Iris pigment epithelial cell (primary cell): ENCODE measurements at regions not wholly inside any gene's neighbourhood (a gene's known extent, or its start where the extent isn't known, plus 50 kb on each side); places are given as distances from the start of the nearest gene placed in this dataset.
"Not testable (repeated sequence)": the region's sequence is repeated elsewhere in the genome, so short reads cannot be mapped to it uniquely, and the experiment has no call there.

Experiments
- DNase-seq: peaks from one replicate; pipeline ENCODE4 v3.0.0-alpha.2; 2011; ENCODE audit warnings: low read depth

DNA sequence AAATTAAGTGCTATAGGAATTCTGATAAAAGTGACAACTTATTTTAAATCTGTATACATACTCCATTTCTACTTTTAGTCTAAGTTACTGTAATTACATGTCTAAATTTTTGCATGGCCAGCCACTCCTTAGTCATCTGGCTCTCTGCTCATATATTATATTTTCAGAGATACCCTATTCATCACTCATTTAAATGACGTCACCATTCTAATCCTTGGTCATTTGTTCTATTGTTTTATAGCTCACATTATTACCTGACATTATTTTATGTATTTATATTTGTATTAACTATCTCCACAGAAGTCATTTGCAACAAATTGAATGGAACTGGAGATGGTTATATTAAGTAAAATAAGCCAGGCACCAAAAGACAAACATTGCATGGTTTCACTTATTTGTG, 179.6 kb upstream of the CXorf51A start:
- no peak for DNase-seq

DNA sequence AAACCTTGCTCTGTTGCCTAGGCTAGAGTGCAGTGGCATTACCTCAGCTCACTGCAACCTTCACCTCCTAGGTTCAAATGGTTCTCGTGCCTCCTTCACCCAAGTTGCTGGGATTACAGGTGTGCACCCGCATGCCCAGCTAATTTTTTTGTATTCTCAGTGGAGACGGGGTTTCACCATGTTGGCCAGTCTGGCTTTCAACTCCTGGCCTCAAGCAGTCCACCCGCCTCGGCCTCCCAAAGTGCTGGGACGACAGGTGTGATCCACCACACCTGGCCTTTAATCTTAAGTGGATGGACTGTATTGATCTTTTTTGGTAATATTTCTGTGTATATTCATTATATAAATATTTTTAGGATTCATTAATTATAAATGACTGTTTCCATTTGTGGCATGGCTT, 158.7 kb upstream of the CXorf51A start:
- DNase-seq: no peak

DNA sequence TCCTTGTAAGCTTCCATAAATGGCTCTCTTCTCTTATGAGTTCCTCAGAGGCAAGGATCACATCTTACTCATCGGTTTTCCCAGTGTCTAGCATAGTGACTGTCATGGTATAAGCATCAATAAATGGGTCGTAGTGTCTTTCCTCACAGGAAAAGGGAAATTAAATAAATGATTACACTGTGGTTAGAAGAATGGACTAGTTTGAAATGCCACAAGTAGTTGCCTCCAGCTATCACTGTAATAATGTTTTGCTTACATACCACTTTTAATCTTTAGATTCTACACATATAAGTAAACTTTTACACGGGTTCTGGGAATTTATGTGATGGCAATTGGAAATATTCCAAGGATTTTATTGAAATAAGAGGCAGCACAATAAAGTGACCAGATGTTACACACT, 152.8 kb upstream of the CXorf51A start:
- no peak for DNase-seq

DNA sequence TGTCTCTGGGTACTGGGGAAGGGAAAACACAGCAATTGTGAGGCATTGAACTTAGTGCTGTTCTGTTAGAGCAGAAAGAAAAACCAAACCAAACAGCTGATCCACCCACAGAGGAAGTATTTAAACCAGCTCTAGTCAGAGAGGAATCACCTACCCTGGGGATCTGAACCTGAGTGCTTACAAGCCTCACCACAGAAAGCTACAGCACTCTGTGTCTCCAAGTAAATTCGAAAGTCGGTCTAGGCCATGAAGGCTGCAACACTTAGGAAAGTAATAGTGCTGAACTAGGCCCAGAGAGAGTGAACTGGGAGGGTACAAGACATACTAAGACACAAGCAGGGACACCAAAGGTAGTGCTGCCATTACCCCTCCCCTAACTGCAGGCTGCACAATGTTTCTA, 142.2 kb upstream of the CXorf51A start:
- no peak for DNase-seq

DNA sequence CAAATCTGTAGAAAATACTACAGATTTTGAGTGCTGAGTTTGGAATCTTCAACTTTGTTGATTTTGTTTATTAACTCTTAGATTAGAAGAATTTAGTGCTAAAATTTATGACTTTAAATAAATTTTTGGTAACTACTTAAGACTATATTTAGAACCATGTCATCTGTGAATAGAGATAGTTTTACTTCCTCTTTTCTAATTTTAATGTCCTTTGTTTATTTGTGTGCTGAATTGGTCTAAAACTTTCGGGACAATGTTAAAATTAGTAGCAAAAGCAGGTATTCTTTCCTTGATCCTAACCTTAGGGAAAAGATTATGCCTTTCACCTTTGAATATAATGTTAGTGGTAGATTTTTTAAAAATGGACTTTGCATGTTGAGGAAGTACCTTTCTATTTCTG, 119.7 kb upstream of the CXorf51A start:
- DNase-seq: no peak

DNA sequence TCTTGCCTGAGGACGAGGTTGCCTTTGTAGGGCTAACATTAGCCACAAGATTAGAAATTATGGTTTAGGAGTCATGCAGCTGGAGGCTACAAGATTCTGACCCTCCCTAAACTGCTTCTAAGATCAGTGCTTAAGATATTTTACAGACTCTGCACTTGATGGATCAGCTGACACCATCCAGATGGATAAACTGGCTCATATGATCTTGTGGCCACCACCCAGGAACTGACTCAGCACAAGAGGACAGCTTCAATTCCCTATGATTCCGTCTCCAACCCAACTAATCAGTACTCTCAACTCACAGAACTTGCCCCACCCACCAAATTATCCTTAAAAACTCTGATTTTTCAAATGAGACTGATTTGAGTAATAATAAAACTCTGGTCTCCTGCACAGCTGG, 118.5 kb upstream of the CXorf51A start:
- DNase-seq: not testable (repeated sequence)

DNA sequence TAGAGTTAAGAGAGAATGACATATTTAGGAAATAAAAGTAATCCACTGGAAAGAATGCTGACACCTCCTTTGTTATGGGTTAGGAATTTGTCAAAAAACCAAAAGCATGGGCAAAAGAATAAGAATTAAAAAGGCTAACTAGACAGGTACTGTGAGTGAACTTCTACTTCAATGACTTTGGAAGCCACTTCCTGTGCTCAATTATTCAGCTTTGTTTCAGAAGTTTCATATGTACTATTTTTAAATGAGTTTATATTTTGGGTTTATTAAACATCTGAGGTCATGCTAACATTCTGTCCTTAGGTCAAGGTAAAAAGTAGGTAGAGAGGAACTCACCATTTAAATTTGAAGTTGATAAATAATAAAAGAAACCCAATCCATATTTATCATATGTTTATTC, 106.7 kb upstream of the CXorf51A start:
- no peak for DNase-seq

DNA sequence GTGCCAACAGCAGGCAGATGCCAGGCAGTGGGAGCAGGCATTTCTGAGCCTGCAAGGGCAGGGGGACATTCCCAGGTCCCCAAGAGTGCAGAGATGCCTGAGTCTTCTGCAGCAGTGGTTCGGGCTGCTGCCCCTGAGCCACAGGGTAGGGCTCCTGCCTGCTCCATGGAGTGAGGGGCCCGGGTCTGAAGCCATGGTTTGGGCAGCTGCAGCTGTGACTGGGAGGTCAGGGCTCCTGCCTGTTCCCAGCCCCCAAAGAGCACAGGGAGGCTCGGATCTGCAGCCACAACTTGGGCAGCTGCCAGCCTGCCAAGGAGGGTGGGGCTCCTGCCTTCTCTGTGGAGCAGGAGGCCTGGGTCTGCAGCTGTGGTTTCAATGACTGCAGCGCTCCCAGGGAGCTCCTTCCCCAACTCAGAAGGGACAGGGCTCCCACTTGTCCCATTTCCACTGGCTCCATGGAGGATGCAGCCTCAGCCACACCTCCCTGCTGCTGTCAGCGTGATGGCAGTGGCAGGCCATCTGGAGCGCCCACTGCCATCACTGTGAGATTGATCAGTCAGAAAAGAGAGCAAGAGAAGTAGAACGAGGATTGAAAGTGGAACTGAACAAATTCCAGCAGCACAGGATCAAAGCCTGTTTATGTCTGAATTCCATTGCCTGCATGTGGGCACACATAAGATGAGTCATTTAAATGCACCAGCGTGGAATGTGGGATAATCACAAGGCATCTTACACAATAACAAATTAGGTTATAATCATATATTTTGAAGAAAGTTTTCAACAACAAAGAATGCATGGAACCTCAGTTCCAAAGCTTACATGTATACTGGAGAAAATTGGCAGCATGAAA, 93.1 kb upstream of the CXorf51A start:
- peak; percentile 12 for DNase-seq

DNA sequence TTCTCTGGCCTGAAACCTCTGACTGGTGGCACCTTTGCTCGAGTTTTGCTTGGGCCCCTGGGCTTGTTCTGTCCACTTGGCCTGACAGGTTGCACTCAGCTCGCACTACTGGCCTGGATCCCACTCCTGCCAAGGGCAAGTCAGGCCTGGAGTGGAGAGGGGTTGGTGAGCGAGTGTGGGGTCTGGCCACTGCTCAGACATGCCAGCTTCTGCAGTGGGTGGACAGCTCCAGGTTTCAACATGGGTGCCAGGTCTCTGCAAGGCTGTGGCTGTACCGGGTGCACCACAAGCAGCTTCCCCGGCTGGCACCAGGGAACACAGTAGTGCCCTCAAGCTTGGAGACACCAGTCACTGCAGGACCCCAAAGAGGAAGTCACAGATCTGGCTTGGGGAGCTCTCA, 91.6 kb upstream of the CXorf51A start:
- no peak for DNase-seq

DNA sequence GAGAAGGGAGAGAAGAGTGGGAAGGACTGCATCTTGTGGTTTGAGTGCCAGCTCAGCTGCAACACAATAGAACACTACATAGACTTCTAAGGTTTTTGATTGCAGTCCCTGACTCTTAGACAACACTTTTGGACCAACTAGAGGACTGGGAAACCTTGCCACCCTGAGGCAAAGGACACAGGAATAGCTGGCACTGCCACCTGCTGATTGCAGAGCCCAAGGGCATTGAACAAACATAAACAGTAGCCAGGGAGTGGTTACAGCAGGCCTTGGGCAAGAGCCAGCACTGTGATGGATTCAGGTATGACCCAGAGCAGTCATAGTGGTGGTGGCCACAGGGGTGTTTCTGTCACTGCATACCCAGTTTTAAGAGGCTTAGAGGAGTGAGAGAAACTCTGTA, 72.5 kb upstream of the CXorf51A start:
- DNase-seq: no peak

DNA sequence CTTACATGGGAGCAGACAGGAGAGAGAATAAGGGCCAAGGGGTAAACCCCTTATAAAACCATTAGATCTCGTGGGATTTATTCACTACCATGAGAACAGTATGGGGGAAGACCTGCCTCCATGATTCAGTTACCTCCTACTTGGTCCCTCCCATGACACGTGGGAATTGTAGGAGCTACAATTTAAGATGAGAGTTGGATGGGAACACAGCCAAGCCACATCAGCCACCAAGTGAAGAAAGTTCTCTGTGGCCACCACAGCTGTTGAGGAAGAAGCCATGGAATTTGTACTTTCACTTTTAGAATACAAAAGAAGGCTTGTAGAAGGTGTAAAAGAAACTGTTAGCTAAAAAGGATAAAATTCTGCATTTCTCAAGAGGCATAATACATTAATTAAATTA, 67.0 kb upstream of the CXorf51A start:
- no peak for DNase-seq

DNA sequence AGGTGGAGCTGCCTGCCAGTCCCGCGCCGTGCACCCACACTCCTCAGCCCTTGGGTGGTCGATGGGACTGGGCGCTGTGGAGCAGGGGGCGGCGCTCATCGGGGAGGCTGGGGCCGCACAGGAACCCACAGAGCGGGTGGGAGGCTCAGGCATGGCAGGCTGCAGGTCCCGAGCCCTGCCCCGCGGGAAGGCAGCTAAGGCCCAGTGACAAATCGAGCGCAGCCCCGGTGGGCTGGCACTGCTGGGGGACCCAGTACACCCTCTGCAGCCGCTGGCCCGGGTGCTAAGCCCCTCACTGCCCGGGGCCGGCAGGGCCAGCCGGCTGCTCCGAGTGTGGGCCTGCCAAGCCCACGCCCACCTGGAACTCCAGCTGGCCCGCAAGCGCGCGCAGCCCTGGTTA, 52.3 kb upstream of the CXorf51A start:
- not testable (repeated sequence) for DNase-seq

DNA sequence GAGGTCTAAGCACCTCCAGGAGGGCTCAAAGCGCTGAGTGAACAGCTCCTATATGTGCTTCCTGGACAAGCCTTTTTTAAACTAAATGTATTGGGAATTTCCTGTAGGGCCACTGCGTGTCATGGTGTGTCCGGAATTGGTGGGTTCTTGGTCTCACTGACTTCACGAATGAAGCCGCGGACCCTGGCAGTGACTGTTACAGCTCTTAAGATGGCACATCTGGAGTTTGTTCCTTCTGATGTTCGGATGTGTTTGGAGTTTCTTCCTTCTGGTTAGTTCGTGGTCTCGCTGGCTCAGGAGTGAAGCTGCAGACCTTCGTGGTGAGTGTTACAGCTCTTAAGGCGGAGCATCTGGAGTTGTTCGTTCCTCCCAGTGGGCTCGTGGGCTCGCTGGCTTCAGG, 51.2 kb upstream of the CXorf51A start:
- DNase-seq: not testable (repeated sequence)
